DOHH2 (cell line): ENCODE measurements at regions not wholly inside any gene's neighbourhood (a gene's known extent, or its start where the extent isn't known, plus 50 kb on each side); places are given as distances from the start of the nearest gene placed in this dataset.

Experiments used
- H3F3A ChIP-seq: fragments of 200-600 bp; sonication (generic), shearing (Covaris generic); 2 replicates; pipeline ENCODE4 v1.6.0; 2016; ENCODE audit warnings: antibody characterized with exemption, mild to moderate bottlenecking; ENCODE audit not compliant: control insufficient read depth, insufficient read depth
- H3K27ac ChIP-seq: fragments of 200-600 bp; sonication (generic); 2 replicates; pipeline ENCODE4 v1.5.1; 2014; ENCODE audit warnings: low read depth, mild to moderate bottlenecking, low read length, moderate library complexity
- H3K27me3 ChIP-seq: fragments of 200-600 bp; sonication (generic); 2 replicates; pipeline ENCODE4 v1.6.1; 2014; ENCODE audit warnings: mild to moderate bottlenecking, low read length, mixed read lengths; ENCODE audit not compliant: control insufficient read depth
- H3K36me3 ChIP-seq: fragments of 200-600 bp; sonication (generic); 2 replicates; pipeline ENCODE4 v1.6.1; 2014; ENCODE audit warnings: mild to moderate bottlenecking, low read length, moderate library complexity, mixed read lengths; ENCODE audit not compliant: control insufficient read depth
- H3K4me1 ChIP-seq: fragments of 200-600 bp; sonication (generic); 2 replicates; pipeline ENCODE4 v1.6.1; 2014; ENCODE audit warnings: mild to moderate bottlenecking, low read length, mixed read lengths; ENCODE audit not compliant: control insufficient read depth
- H3K4me2 ChIP-seq: fragments of 200-600 bp; sonication (generic); 2 replicates; pipeline ENCODE4 v1.6.0; 2014; ENCODE audit warnings: mild to moderate bottlenecking, low read length, moderate library complexity
- H3K4me3 ChIP-seq: fragments of 200-600 bp; sonication (generic); 2 replicates; pipeline ENCODE4 v1.5.1; 2014; ENCODE audit warnings: mild to moderate bottlenecking, low read length, mixed read lengths
- H3K79me2 ChIP-seq: fragments of 200-600 bp; sonication (generic); 2 replicates; pipeline ENCODE4 v1.6.1; 2014; ENCODE audit warnings: mild to moderate bottlenecking, low read length, mixed read lengths; ENCODE audit not compliant: control insufficient read depth
- H3K9me2 ChIP-seq: fragments of 200-600 bp; sonication (generic); replicated peaks from 2 replicates; pipeline ENCODE4 v1.6.1; 2014; ENCODE audit warnings: mild to moderate bottlenecking, low read length, mixed read lengths; ENCODE audit not compliant: control insufficient read depth
- H3K9me3 ChIP-seq: fragments of 200-600 bp; sonication (generic); 2 replicates; pipeline ENCODE4 v1.6.1; 2014; ENCODE audit warnings: antibody characterized with exemption, low read length, mixed read lengths; ENCODE audit not compliant: control insufficient read depth, insufficient read depth
- H4K20me1 ChIP-seq: fragments of 200-600 bp; sonication (generic); 2 replicates; pipeline ENCODE4 v1.6.0; 2014; ENCODE audit warnings: low read depth, mild to moderate bottlenecking, antibody characterized with exemption, low read length, moderate library complexity; ENCODE audit not compliant: control insufficient read depth, insufficient read depth
- CTCF ChIP-seq: fragments of 200-600 bp; sonication (generic); IDR thresholded peaks from one replicate; pipeline ENCODE4 v1.5.1; 2014; ENCODE audit warnings: antibody characterized with exemption, mild to moderate bottlenecking, low read depth, low read length; ENCODE audit not compliant: poor library complexity, severe bottlenecking
- EZH2phosphoT487 ChIP-seq: fragments of 200-600 bp; sonication (generic); IDR thresholded peaks from 2 replicates; pipeline ENCODE4 v1.6.1; 2017; ENCODE audit warnings: borderline replicate concordance, mild to moderate bottlenecking, antibody characterized with exemption, low read length, moderate library complexity, mixed read lengths

GRCh38 chr15:62474021-62474770, 309.1 kb upstream of the C2CD4B start:
- Histone ChIP-seq H3K79me2 (no peaks in the 10 kb centered on the region), H4K20me1 (no peaks in the 10 kb centered on the region), H3K4me3 (no peak overlapping the region), H3K4me1 (no peaks in the 10 kb centered on the region), H3K36me3 (no peaks in the 10 kb centered on the region), H3K4me2 (no peak overlapping the region), H3K27ac (no peak overlapping the region), H3K27me3 (no peaks in the 10 kb centered on the region), H3K9me3 (no peaks in the 10 kb centered on the region), H3F3A (no peaks in the 10 kb centered on the region), H3K9me2 (no peaks in the 10 kb centered on the region)
- no peak for TF ChIP-seq EZH2phosphoT487
- TF ChIP-seq CTCF = no peak

GRCh38 chr15:62474771-62475124, 309.7 kb upstream of the C2CD4B start:
- no peaks in the 10 kb centered on the region for H3F3A ChIP-seq
- no peaks in the 10 kb centered on the region for H4K20me1 ChIP-seq
- H3K9me2 ChIP-seq = no peaks in the 10 kb centered on the region
- H3K36me3 ChIP-seq = no peaks in the 10 kb centered on the region
- H3K4me3 ChIP-seq = no peak overlapping the region
- no peak overlapping the region for H3K4me2 ChIP-seq
- no peaks in the 10 kb centered on the region for H3K9me3 ChIP-seq
- no peaks in the 10 kb centered on the region for H3K79me2 ChIP-seq
- no peak overlapping the region for H3K27ac ChIP-seq
- H3K27me3 ChIP-seq = no peaks in the 10 kb centered on the region
- no peak for TF ChIP-seq EZH2phosphoT487
- no peak for TF ChIP-seq CTCF
- H3K4me1 ChIP-seq = no peaks in the 10 kb centered on the region

- no peaks in the 10 kb centered on the region for H3K9me2 ChIP-seq
- H3K36me3 ChIP-seq = no peaks in the 10 kb centered on the region
- H3K4me2 ChIP-seq = no peak overlapping the region
- no peak overlapping the region for H3K27ac ChIP-seq
- no peaks in the 10 kb centered on the region for H3K4me1 ChIP-seq
- H3K9me3 ChIP-seq = no peaks in the 10 kb centered on the region
- H3K4me3 ChIP-seq = no peak overlapping the region
- H4K20me1 ChIP-seq = no peaks in the 10 kb centered on the region
- H3K27me3 ChIP-seq = no peaks in the 10 kb centered on the region
- TF ChIP-seq EZH2phosphoT487 = no peak
- no peak for TF ChIP-seq CTCF
- no peaks in the 10 kb centered on the region for H3K79me2 ChIP-seq
- no peaks in the 10 kb centered on the region for H3F3A ChIP-seq
Measured at GRCh38 chr15:62475591-62475990, 310.5 kb upstream of the C2CD4B start.
